SK-MEL-5 (cell line): ENCODE measurements at regions not wholly inside any gene's neighbourhood (a gene's known extent, or its start where the extent isn't known, plus 50 kb on each side); places are given as distances from the start of the nearest gene placed in this dataset.

Source experiments
- DNase-seq: peaks from one replicate; pipeline ENCODE4 v3.0.0-alpha.2; 2016; ENCODE audit warnings: low read depth, low spot score
- in situ Hi-C: cut with HindIII; loops from 2 replicates; pipeline ENCODE4 v1.10.0; 2016; ENCODE audit warnings: low sequenced_read_pairs, high pct_unique_total_duplicates, low pct_unique_long_range_greater_than_20kb

DNA sequence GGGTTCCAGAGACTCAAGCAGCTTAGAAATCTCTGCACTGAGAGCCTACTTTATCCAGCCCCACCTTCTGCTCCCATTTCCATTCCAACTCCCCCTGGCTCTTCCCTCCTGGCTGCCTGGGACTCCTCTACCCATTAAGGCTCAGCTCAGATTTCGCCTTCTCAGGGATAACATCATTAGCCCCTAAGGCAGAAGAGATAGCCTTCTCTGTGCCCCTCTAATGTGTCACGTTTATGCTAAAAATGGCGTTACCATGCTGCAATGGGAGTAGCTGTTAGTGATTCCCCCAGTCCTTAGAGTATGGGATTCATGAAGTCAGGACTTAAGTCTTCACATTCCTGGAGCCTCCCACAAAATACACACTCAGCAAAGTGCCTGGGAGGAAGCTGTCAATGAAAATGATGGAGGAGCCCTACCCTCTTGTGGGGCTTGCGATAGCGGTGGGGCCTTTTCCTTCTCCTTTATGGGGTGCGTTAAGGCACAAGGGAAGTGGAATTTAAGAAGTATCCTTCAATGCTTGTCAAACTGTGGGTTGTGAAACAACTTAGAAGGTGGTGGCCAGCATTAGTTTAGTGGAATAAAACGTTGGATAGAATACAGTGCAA is 144.7 kb upstream of the COPS8 start:
- DNase-seq = no peak
- in situ Hi-C loops = no loop called here

DNA sequence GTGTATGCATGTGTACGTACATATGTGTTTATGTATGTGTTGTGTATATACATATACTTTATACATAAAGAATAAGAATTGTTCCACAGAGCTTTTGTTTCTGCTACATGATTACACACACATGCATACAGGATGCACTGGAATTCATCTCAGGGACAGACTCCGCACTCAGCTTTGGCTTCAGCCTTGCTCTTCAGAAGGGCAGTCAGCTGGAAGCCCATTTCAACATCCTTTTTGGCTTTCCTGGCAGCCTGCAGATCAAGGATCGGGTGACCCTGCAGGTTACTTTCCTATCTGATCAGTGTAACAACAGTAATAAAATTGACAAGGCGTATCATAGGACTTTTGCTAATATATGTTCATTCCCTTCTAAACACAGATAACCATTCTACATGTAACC is 144.1 kb upstream of the COPS8 start:
- no peak for DNase-seq
- in situ Hi-C loops = no loop called here

- DNase-seq = no peak
- in situ Hi-C loops = no loop called here
Measured at GRCh38 chr2:236942554-236942953, 143.1 kb upstream of the COPS8 start.

DNA sequence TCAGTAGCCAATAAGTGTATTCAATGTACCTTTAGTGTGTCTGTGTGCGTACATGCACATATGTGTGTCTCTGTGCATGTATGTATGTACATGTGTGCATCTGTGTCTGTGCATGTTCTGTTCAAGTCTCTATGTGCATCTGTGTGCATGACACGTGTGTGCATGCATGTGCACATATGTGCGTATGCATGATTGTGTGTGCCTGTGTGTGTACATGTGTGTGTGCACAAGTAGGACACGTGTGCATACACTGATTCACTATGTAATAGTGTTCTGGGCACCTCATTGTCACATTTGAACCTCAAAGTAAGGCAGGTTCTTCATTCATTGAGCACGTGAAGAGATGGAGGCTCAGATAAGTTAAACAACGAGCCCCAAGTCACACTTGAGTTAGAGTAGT is 142.6 kb upstream of the COPS8 start:
- DNase-seq = no peak
- in situ Hi-C loops = no loop called here

DNA sequence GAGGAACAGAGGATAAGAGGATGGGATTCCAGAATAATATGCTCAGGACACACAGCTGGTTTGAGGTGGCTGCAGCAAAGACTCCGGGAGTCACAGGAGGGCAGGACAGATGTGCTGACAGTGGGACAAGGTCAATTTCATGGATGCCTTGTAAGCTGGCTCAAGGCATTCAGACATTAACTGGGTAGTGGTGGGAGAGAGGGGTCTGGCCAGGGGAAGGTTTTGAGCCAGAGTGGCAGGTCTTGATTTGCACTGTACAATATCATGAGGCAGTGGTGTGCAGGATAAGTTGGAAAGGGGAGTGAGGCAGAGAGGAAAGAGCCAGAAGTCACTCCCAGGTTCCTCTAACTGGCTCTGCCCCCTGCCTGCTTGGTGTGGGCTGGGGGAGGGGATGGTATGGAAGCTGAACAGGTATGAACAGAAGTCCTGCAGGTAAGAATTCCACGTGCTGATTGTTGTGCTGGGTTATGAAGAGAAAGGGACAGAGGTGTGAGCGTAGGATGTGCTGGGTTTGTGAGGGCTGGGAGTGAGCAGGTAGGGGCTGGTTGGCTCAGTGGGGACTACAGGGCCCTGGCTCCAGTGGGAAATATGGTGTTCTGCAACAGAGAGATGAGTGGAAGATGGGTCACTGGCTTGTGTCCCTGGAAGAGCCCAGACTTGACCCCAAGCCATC is 141.7 kb upstream of the COPS8 start:
- in situ Hi-C loops = no loop called here
- no peak for DNase-seq

DNA sequence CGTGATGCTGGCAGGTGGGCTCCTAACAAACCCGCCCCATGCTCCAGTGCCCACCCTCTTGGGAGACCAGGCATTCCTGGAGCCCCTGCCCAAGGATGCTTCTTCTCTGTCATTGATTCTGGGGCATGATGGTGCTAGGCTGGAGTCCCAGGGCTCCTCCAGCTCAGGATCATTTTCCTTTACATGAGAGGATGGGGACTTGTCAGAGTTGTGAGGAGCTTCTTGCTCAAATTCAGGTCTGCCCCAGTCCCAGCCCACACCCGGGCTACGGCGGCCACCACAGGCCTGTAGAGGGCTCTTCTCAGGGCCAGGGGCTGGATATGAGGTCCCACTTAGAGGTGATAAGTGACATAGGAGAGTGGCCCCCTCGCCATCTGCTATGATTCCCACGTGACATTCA is 141.1 kb upstream of the COPS8 start:
- DNase-seq = no peak
- in situ Hi-C loops = no loop called here

GRCh38 chr2:236945431-236946016 is 140.2 kb upstream of the COPS8 start:
- DNase-seq = no peak
- in situ Hi-C loops = no loop called here

DNA sequence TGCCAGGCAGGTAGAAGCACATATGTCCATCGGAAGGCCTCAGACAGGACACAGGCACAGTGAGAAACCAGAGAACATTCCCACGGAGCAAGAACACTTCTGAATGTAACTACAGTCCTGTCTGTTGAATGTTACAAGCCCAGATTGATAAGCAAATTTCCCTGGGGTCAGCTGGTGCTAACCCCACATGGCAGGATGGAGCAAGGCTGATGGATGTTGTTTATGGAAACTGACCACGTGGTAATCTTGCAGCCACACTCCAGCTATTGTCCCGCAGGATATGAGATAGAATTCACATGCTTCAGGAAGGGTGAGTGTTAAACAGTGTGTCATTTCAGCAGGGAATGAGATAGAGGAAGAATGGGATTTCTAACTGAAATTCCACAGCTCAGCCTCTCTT is 138.8 kb upstream of the COPS8 start:
- in situ Hi-C loops = no loop called here
- peak; percentile 60 for DNase-seq

- DNase-seq = no peak
- in situ Hi-C loops = no loop called here
Measured at GRCh38 chr2:236947294-236947693, 138.4 kb upstream of the COPS8 start.

DNA sequence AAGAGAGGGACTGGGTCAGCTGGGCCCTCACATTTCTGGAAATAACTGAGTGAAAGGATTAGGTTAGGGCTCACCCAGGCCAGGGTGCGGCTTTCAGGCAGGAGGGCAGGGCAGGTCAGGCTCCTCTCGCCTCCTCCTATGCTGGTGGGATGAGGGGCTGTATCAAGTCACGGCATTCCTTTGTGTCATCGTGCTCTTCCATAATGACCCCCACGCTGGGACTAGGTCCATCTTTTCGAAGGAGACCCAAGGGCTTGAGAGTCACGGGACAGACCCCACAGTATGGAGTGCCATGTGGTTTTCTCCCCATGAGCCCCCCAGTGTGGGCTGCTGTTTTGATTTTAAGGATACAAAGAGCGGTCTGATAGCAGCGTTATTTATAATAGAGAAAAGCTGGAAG is 137.8 kb upstream of the COPS8 start:
- DNase-seq = no peak
- in situ Hi-C loops = no loop called here

DNA sequence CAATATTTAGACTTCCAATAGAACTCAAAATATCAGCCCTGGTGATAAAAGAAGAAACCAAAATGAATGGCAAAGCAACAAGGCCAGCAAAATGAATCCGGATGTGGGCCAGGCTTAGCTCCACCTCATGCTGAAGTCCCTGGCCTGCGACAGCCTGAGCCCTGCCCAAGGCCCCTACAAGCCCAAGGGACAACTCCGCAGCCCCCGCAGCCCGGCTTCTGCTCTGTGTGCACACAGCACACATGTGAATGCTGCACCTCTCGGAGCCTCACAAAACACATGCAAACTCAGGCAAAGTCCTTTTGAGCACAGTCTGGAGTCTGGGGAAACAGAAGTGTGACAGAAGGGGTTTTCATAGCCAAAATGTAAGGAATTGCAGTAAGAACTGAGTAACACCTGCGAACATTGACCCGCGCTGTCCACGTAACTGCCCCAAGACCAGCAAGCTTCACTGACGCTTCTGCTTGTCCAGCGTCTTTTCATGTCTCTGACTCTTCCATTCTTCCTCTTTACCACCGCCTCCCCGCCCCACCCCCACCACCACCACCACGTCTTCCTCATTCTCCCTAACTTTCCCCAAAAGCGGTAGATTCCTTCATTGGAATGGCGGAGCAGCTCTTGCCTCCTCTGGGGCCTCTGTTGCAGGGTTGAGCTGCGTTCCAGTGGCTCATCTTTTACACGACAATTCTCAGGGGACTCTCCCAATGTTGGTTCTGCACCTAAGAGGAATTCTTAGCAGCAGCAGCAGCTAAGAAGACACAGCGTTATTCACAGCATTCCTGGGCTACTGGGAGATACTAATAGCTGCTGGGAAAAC is 136.4 kb upstream of the COPS8 start:
- in situ Hi-C loops = no loop called here

DNA sequence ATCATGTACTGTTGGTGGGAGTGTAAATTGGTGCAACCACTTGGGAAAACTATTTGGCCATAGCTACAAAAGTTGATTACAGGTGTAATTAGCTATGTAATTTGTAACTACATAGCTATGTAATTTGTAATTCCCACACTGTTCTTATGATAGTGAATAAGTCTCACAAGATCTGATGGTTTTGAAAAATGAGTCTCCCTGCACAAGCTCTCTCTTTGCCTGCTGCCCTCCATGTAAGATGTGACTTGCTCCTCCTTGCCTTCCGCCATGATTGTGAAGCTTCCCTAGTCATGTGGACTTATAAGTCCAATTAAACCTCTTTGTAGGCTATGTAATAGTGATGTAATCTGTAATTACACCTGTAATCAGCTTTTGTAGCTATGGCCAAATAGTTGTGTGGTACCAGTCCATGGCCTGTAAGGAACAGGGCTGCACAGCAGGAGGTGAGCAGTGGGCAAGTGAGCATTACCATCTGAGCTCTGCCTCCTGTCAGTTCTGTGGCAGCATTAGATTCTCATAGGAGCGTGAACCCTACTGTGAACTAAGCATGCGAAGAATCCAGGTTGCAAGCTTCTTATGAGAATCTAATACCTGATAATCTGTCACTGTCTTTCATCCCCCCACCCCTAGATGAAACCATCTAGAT is 133.7 kb upstream of the COPS8 start:
- DNase-seq = no peak
- in situ Hi-C loops = no loop called here

More for the DNA sequence above, 136.4 kb upstream of the COPS8 start:
- no peak for DNase-seq

GRCh38 chr2:236954641-236955040 is 131.0 kb upstream of the COPS8 start:
- no peak for DNase-seq
- in situ Hi-C loops = no loop called here

- in situ Hi-C loops = no loop called here
- DNase-seq = no peak
Measured at GRCh38 chr2:236955521-236956030, 130.1 kb upstream of the COPS8 start.

- no peak for DNase-seq
- in situ Hi-C loops = no loop called here
Measured at GRCh38 chr2:236956031-236956618, 129.6 kb upstream of the COPS8 start.

- DNase-seq = no peak
- in situ Hi-C loops = no loop called here
Measured at GRCh38 chr2:236956641-236957040, 129.0 kb upstream of the COPS8 start.

GRCh38 chr2:236959036-236959435 is 126.7 kb upstream of the COPS8 start:
- DNase-seq = no peak
- in situ Hi-C loops = no loop called here

GRCh38 chr2:236959876-236960275 is 125.8 kb upstream of the COPS8 start:
- in situ Hi-C loops = no loop called here
- DNase-seq = no peak
